GM20000 (cell line): ENCODE measurements at regions not wholly inside any gene's neighbourhood (a gene's known extent, or its start where the extent isn't known, plus 50 kb on each side); places are given as distances from the start of the nearest gene placed in this dataset.

Experiments
- DNase-seq: peaks from one replicate; pipeline ENCODE4 v3.0.0; 2012; ENCODE audit warnings: low spot score
- CTCF ChIP-seq: IDR thresholded peaks from 2 replicates; pipeline ENCODE4 v1.5.1; 2012; ENCODE audit warnings: mild to moderate bottlenecking, control low read depth; ENCODE audit errors: extremely low read depth, missing control alignments

DNA sequence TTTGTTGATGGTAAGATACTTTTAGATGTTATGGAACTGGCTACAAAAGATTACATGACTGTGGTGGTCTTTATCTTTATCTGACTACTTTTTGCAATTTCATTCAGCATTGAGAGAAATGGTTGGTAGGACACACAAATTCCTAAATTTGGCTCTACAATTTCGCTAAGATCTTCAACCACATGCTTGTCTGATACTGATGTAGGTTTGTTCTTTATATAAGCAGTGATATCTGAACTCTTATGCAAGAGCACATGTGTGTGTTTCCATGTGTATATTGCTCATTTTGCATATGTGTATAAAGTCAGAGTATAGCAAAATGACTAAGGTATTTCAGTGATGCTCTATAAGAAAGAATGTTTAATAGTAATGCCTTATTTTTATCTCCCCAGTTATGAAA, 501.5 kb downstream of the ARL4A start:
- DNase-seq, result no peak
- TF ChIP-seq CTCF, result no peak

DNA sequence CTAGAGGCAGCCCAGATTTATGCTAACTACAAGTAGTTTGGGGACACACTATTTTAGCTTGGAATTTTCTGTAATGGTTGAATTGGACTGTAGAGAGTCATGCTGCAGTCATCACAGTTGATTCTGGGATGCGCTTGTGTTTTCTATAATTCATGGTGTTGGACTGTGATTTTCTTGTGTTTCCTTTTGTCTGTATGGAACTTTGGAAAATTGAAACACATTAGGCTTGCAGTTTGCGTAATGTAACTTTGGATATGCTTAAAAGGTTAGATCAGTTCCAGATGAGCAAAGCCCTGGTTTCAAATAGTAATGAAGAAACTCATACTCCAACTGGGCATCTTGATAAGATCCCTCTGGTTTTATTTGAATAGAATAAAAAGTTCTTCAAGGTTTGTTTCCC, 502.2 kb downstream of the ARL4A start:
- TF ChIP-seq CTCF, result no peak

DNA sequence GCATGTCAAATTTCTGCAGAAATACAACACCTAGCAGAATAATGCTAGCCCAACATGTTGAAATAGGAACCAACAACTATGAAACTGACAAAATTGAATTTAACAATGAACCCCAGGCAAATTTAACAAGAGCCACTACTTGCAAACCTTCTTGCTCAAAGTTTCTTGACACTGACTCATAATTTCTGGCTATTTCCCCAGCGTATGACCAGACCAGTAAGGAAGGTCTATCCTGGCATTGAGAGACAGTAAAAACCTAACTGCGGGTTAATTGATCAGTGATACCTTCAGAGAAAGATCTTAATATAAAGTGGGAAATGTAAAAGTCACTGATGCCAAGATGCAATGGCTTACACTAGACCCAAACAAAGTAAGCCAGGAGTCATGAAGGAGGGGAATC, 510.1 kb downstream of the ARL4A start:
- DNase-seq, result no peak
- TF ChIP-seq CTCF, result no peak

More for the DNA sequence above, 502.2 kb downstream of the ARL4A start:
- DNase-seq, result no peak

- DNase-seq, result no peak
- no peak for TF ChIP-seq CTCF
These were observed 510.6 kb downstream of the ARL4A start for GRCh38 chr7:13198036-13198435.

- no peak for TF ChIP-seq CTCF
- DNase-seq, result no peak
These were observed 511.3 kb downstream of the ARL4A start for GRCh38 chr7:13198727-13199126.

- DNase-seq, result no peak
- no peak for TF ChIP-seq CTCF
These were observed 514.2 kb downstream of the ARL4A start for GRCh38 chr7:13201628-13202027.

- no peak for DNase-seq
- TF ChIP-seq CTCF, result no peak
These were observed 530.3 kb downstream of the ARL4A start for GRCh38 chr7:13217768-13218167.
